Testis (tissue), 2 donors: ENCODE measurements at regions not wholly inside any gene's neighbourhood (a gene's known extent, or its start where the extent isn't known, plus 50 kb on each side); places are given as distances from the start of the nearest gene placed in this dataset.

Experiments
- POLR2A ChIP-seq: fragments of 450-650 bp; IDR thresholded peaks from one replicate; pipeline ENCODE4 v1.6.1; 2017; ENCODE audit warnings: antibody characterized with exemption, mild to moderate bottlenecking, moderate library complexity
- TF ChIP-seq, protein P1 (sequence below), 3 experiments: fragments of 450-650 bp in 2 of 3; fragments of 200-600 bp in 1 of 3; sonication (generic) in 1 of 3; IDR thresholded peaks; one replicate each; pipeline ENCODE4 v1.5.1; 2016 to 2019; ENCODE audit warnings: antibody characterized with exemption in 3 of 3, mild to moderate bottlenecking in 2 of 3, moderate library complexity in 1 of 3

DNA sequence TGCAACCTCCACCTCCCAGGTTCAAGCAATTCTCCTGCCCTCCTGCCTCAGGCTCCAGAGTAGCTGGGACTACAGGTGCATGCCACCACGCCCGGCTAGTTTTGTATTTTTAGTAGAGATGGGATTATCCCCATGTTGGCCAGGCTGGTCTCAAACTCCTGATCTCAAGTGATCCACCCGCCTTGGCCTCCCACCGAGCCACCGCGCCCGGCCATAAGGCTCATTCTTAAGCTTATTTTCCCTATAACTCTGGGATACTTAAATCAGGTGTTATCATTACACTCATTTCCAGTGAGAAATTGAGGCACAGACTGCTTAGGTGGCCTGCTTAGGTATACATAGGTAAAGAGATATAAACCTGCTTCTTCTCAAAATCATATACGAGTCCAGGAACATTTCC, 188.3 kb upstream of the MTNR1B start:
- TF ChIP-seq POLR2A, result no peak
- TF ChIP-seq, protein P1, sequence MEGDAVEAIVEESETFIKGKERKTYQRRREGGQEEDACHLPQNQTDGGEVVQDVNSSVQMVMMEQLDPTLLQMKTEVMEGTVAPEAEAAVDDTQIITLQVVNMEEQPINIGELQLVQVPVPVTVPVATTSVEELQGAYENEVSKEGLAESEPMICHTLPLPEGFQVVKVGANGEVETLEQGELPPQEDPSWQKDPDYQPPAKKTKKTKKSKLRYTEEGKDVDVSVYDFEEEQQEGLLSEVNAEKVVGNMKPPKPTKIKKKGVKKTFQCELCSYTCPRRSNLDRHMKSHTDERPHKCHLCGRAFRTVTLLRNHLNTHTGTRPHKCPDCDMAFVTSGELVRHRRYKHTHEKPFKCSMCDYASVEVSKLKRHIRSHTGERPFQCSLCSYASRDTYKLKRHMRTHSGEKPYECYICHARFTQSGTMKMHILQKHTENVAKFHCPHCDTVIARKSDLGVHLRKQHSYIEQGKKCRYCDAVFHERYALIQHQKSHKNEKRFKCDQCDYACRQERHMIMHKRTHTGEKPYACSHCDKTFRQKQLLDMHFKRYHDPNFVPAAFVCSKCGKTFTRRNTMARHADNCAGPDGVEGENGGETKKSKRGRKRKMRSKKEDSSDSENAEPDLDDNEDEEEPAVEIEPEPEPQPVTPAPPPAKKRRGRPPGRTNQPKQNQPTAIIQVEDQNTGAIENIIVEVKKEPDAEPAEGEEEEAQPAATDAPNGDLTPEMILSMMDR (IDR thresholded peaks at IDR 0.05), result no peak
